Hepatocyte (in vitro differentiated cells): ENCODE measurements at regions not wholly inside any gene's neighbourhood (a gene's known extent, or its start where the extent isn't known, plus 50 kb on each side); places are given as distances from the start of the nearest gene placed in this dataset.

Experiments
- CTCF ChIP-seq: fragments of 200-600 bp; sonication (generic); IDR thresholded peaks from 2 replicates; pipeline ENCODE4 v1.5.1; 2016; ENCODE audit warnings: antibody characterized with exemption, mild to moderate bottlenecking; ENCODE audit not compliant: poor library complexity
- EZH2phosphoT487 ChIP-seq: fragments of 200-600 bp; sonication (generic); IDR thresholded peaks from one replicate; pipeline ENCODE4 v1.6.1; 2018; ENCODE audit warnings: antibody characterized with exemption, mild to moderate bottlenecking, low read depth, moderate library complexity; ENCODE audit not compliant: unreplicated experiment, severe bottlenecking

GRCh38 chr1:214952648-214953047 lies 129.9 kb upstream of the KCNK2 start:
- TF ChIP-seq CTCF (no peak), EZH2phosphoT487 (no peak)
